GM21528 (cell line): ENCODE measurements at regions not wholly inside any gene's neighbourhood (a gene's known extent, or its start where the extent isn't known, plus 50 kb on each side); places are given as distances from the start of the nearest gene placed in this dataset.

Experiments
- ATAC-seq: cut with Tn5 transposase; IDR thresholded peaks from one replicate; pipeline ENCODE4 v1.9.1; 2021; ENCODE audit warnings: mild to moderate bottlenecking, moderate library complexity; ENCODE audit not compliant: unreplicated experiment, low FRiP score

DNA sequence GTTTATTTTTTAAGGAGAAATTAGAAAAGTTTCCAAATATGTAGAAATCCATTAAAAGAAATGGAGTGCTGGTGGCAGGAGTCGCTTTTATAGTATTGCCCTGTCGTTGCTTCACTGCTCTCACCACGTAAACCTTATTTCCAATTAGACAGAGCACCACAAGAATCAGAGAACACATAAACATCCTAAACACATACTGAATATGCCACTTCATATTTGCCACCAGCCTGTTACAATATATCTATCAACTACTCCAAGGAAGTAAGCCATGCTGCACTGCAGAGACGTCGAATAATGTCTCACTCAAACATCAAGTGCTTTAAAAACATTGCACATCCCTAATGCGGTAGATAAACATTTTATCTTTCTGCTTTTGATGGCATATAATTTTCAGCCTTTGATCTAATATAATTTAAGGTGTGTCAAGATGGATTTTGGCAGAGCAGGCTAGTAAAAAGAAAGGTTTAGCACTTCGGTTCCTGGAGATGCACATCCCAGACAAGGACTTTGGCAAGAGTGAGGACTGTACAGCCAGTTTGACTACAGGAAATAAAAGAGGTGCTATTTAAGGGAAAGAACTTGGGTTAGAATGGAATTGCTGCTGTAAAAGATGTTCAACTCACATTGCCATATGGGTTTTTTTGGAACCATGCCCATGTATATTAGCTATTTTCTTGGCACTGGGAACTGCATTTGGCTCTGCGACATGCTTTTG is 932.3 kb downstream of the EFNB2 start:
- no peak for ATAC-seq

DNA sequence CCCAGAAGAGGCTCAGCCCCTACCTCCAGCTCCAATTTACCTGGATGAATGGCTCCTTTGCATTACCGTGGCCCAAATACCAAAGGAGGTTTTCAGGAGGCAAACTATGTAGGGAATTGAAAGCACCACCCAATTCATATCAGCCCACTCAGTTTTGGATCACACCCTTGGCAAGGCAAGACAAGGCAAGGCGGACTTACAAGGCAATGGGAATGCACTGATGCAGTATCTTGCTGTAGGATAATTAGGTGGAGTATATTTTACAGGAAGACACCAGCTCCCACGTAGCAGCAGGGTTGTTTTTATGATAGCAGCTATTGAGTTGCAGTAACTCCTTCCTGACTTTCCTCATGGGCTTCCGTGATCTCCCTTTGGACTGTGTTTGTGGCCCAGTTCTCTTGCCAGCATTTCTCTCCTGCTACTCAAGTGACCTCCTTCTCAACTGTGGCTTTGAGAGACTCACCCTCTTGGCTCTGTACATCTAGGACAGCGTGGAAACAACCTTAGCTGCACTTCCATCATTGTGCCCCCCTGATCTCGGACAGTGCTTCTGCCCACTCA is 935.9 kb downstream of the EFNB2 start:
- no peak for ATAC-seq

DNA sequence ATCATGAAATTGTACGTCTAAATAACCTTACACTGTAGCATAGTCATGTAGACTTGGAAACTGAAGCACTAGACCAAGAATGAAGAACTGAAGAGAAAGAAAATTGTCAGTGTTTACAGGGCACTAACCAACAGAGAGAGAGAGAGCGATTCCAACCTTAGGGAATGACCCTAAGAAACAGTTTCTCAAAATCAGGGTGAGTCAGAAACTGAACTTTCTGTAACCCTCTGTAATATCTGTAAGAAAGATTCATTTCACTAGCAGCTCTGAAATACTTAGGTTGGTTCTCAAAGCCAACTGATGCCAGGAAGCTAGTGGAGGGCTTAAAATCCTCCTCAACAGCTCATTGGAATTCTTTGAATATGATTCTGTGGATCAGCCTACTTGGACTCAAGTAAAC is 936.9 kb downstream of the EFNB2 start:
- ATAC-seq: no peak

DNA sequence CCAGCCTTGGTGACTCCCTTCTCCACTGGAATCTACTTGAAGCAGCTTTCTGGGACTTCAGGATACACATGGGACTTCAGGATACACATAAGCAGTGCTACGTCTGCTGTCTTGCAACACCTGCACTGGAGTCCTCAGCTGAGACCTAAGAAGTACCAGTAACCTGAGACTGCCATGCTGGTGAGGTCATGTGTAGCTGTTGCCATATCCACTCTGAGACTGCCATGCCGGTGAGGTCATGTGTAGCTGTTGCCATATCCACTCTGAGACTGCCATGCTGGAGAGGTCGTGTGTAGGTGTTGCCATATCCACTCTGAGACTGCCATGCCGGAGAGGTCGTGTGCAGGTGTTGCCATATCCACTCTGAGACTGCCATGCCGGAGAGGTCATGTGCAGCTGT is 937.9 kb downstream of the EFNB2 start:
- ATAC-seq: no peak

DNA sequence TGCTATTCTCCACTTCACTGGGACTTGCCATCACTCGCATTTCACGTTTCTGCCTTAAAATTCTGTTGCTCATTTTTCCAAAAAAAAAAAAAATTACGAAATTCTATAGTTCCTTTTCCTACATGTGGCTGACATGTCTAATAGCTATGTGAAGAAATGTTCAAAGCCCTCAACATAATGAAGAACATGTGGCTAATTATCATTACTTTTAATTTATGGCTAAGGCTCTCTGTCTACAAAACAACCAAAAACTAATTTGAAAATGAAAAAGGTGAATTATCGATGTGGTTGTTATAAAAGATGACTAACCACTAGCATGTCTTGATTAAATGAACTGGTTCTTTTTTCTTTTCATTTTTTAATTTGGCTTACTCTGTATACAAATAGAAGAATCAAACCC is 940.0 kb downstream of the EFNB2 start:
- ATAC-seq: no peak

DNA sequence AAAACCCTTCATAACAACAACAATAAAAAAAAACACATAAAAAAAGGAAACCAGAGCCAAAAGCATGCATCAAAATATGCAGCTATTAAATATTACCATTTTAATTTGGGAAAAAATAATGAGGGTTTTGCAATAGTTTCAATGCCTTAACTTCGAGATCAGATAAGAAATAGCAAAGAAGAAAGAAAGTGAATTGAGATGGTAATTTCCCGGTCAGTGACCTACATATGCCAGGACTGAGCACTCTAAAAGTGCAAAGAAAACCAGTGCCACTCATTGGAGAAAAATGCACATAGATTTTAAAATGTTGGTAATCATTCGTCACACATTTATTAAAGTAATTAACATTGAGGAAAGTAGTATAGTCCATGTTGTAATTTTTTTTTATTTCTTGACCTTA is 944.2 kb downstream of the EFNB2 start:
- ATAC-seq: no peak

DNA sequence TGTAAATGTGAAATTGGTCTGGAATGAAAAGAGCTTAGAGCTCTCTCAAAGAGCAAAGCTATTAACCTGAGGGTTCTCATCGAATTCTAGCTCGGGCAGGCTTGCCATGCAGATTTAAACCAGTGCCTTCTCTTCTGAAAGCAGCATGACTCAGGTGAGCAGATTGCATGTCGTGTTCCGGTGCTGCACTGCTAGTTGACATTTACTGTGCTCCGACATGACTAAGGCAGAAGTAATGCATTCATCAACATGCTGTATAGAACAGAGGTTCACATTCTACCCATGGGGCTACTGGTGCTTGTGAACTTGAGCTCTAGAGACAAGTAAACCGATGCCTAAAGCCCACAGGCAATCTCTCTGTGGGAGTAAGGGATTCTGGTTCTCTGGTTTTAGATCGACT is 947.7 kb downstream of the EFNB2 start:
- ATAC-seq: no peak

DNA sequence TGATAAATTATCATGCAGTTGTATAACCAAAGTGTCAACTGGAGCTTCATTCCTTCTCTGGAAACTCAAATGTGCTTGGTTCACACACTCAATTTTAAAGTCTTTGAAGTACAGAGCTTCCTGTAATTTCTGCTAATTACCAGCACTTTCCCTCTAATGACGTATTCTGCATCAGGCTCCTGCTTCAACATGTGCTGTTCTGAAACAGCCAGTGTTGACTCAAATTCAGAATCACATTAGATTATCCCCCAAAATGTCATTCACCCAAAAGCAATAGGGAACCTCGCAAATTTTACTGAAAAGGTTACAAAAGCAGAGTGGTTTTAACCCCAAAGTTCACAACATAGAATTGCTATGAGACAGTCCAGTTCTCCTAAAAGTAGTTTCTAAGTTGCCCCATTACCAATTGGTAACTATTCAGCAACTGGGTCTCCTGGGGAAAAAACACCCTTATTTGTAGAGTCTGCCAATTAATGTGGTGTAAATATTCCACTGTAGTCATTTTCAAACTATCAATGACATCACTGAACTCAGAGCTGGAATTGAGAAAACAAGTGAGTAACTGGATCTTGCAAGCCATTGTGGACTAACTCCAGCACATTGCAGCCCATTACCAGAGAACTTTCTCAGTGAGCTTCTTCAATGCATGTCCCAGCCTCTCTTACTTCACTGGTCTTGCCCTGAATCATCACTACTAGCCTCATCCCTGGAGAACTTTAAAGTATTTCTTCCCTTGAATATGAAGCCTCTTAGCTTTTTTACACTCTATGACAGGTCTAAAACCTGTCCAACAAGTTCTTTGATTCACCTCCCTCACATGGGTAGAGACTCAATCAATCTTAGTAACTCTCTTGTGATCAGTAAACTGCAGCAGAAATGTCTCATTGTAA is 955.4 kb downstream of the EFNB2 start:
- ATAC-seq: no peak

DNA sequence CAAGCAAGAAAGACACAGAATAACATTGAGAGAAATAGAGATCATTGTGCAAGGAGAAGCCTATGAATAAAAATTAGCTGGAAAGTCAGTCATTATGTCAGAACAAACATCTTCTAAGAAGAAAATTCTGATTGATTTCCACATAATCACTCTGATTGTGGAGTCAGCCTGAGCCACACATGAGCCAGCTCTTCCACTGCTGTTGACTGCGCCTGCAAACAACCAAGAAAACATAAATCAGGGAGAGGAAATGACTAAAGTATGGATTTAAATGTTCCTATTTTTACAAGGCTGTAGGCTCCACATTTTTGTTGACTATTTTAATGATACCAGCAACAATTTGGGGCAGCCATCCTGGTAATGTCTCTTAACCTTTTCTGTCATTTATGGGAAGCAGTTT is 962.3 kb downstream of the EFNB2 start:
- no peak for ATAC-seq

DNA sequence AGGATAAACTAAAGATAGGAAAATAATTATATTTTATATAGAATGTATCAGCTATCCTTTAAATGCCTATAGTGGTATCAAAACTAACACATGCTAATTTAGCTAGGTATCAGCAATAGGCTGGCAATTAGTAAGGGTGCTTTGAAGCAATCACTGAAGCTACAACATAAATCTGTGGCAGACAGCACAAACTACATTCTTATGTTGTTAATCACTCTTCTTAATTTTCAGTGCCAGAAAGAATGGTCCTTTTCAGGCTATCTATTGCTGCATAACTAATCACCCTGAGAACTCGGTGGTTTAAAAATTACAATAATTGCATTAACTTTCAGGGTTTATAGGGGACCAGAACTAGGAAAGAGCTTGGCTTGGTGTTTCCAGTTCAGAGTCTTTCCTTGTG is 963.1 kb downstream of the EFNB2 start:
- ATAC-seq: no peak

DNA sequence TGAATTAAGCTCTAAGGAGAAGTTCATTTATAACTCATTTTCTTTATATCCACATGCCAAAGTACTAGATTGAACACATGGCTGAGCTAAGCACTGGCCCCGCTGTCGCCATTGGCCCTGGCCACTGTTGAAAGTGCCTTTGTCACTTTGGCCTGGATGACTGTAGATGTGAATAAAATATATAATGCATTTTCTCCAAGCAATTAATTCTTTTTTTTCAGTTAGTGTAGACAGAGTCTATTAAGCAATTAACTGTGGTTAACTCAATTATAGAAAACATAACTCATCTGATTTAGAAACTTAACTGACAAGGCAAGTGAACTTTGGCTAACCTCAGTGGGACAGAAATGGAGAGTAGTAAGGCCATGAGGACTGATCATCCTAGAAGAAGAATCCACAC is 965.6 kb downstream of the EFNB2 start:
- ATAC-seq: no peak

DNA sequence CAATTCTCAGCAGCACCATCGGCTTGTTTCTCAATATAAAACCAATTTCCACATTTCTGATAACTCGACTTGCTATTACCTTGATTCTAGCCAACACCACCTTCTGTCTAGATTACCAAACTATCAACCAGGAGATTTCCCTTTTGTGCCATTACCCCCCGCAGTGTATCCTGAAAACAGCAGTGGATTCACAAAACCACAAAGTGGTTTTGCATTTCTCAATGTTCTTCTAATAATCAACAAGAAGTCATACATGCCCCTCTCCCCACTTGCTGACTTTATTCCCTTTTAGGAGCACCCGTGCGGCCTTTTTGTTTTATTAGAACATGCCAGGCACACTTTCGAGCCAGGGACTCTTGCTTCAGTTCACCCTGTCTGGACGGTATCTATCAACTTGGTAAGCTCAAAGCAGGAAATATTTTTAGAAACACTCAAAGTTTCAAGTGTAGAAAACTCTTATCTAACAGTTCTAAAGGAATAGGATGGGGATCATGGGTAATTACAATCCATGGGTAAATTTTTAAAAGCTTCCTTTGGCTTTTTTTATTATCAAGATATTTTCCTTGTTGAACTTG is 967.4 kb downstream of the EFNB2 start:
- ATAC-seq: no peak

DNA sequence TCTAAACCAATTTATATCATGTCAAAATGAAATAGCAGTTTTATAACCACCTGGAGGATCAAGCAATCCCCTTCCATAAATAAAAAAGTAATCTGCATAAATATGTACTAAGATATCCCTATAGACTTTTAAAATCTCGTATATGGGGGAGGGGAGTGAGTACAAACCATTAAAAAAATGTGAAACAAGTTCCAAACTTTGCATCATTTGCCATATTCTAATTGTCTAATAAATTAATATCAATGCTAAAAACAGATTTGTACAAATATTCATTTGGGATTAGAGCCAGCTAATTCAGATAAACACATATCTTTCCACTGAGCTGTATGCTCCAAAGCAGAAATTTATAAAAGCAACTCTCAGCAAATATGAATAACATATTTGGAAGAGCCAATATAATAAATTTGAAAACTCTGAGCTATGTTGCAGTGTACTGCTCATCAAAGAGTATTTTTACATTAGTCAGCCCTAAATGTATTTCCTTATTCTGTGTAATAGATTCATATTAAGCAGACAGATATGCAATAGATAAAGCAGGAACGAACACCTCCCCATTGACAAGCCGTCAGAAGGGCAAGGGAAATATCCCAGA is 970.2 kb downstream of the EFNB2 start:
- ATAC-seq: no peak

DNA sequence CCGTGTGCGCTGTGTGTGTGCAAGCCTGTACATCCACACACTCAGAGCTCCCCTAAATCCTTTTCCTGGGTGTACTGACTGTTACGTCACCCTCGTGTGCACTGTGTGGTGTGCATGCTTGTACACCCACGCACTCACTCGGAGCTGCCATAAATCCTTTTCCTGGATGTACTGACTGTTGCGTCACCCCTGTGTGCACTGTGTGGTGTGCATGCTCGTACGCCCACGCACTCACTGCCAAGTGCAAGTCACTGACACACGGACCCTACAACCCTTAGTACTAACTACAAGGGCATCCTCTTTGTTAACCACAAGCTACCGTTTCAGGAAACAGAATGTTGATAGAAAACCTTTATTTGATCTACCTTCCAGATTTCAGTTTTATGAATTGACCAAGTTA is 983.4 kb downstream of the EFNB2 start:
- ATAC-seq: no peak

DNA sequence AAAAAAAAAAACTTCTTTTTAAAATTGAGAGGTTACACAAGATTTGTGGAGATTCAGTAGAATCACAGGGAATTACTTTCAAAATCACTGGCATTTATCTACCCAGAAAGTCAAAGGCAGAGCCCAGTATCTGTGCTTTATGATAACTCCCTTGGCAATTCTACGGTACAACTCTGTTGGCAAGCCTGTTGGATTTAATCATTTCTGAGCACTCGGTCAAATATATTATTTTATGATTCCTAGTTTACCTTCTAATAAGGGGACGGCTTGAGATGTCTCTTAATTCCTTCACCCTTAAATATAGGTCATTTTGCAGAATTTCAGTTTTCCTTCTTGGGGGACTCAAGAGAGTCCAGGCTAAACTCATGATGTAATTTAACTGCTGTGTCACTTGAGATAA is 987.6 kb downstream of the EFNB2 start:
- no peak for ATAC-seq

DNA sequence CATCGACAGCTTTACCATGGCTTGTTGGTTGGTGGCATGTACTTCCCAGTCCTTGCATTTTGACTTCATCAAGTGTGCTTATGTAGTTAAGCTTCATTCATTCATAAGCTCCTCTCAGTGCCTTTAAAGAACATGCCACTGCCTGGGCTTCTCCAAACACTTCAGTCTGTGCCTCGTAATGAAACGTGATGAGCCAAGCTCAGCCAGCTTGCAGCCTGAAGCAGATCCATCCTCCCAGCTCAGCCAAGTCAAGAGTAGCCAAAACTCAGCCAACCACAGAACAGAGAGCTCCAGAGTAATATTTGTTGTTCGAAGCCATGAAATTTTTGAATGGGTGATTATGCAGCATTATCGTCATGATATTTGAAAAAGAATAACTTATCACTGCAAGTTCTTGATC is 989.7 kb downstream of the EFNB2 start:
- no peak for ATAC-seq

DNA sequence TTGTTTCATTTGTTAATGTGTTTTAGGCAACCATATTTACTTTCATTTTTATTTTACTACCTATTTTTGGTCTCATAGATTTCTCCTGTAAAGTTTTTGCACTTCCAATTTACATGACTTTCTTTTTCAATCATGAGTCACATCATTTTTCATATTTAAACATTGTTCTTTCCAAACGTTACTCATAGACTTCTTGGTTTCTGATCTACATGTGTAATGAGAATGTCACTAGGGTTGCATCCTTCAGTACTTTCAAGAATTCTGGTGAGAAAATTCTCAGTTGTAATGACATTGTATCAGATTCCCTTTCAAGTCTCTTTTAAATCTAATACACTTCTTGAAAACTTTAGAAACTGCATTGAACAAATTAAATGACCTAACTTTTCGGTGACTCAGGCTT is 991.7 kb downstream of the EFNB2 start:
- ATAC-seq: no peak

DNA sequence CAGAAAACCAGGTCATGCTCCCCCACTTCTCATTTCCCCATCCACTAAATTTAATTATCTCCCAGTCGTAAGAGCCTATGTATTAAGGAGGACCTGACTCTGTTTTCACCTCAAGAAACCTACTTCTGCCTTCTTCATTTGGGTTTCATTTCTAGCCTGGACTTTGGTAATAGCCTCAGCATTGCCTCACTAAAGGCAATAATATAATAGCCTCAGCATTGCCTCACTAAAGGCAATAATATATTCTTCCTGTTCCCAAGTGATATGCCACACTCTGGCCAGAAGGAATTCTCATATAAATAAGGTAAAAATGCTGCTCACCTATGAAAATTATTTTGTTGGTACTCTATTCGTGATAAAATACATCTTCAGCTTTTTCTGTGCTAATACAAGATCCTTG is 993.9 kb downstream of the EFNB2 start:
- no peak for ATAC-seq

DNA sequence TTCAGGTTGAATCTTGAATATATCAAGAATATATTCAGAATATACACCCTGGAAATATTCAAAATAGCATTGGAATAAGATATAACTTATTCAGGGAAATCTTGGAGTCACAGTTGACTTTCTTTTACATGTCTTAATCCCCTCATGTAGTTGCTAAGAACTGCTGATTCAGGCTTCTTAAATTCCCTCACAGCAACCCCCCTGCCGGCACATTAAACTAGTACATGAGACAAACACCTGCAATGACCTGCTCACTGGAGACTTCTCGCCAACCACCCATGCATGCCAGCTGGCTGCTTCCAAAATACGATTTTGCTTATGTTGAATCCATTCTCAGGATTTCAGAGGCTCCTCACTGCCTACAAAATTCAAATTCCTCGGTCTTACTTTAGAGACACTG is 997.1 kb downstream of the EFNB2 start:
- no peak for ATAC-seq

DNA sequence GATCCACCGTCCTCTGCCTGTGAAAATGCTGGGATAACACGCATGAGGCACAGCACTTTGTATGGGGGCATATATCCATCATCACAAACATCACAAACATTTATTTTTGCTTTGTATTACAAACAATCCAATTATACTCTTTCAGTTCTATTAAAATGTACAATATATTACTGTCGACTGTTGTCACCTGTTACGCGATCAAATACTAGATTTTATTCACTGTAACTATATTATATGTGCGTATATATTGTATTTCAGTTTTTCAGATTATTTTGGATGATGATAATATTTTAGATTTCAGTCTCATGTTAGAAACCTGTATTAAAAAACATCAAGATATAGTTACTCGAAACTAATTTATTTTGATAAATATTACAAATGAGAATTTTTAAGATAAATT is 998.3 kb downstream of the EFNB2 start:
- ATAC-seq: no peak

DNA sequence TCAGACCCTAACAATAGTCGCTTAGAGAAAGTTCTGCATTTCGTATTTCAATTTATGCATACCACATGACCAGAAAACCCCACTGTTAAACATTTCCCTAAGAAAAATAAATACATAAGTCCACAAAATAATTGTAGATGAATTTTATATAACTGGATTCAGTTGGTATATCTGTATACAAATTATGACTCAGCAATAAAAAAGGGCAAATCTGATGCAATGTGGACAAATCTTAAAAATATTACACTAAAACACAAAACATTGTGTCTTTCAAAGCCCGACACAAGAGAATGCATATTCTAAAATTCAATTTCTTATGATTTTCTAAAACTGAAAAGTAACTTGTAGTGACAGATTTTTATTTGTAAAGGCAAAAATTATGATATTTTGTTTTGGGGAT is 1005.0 kb downstream of the EFNB2 start:
- ATAC-seq: no peak
